GM12878 (cell line): ENCODE measurements at regions not wholly inside any gene's neighbourhood (a gene's known extent, or its start where the extent isn't known, plus 50 kb on each side); places are given as distances from the start of the nearest gene placed in this dataset.
"Not testable (repeated sequence)": the region's sequence is repeated elsewhere in the genome, so short reads cannot be mapped to it uniquely, and the experiment has no call there.

Experiments
- ATAC-seq: fragments of 200-7000 bp; cut with Tn5 transposase; 3 replicates; pipeline ENCODE4 v1.9.1; 2020; ENCODE audit warnings: mild to moderate bottlenecking, moderate library complexity
- BruUV-seq: library from RNA; stranded (reverse); fragments of 400-500 nt; replicated peaks from 2 replicates; lab custom pipeline; 2021; lab: Mats Ljungman, UMichigan
- CTCF ChIA-PET: fragments of 300-600 bp; sonication (Branson Sonifier 250); formaldehyde crosslinking; extraction: SDS; loops from one replicate; lab custom pipeline; 2021; ENCODE audit warnings: inconsistent platforms; lab: Yijun Ruan, JAX
- POLR2A ChIA-PET: fragments of 350-600 bp; formaldehyde crosslinking; extraction: SDS; loops from one replicate; lab custom pipeline; 2021; ENCODE audit warnings: inconsistent platforms; lab: Charles Lee
- RAD21 ChIA-PET: fragments of 300-600 bp; sonication (Branson Sonifier 250); formaldehyde crosslinking; loops from one replicate; lab custom pipeline; 2023; ENCODE audit warnings: antibody characterized with exemption; ENCODE audit not compliant: unreplicated experiment; lab: Charles Lee
- SMC1A ChIA-PET: fragments of 300-600 bp; sonication (Branson Sonifier 250); formaldehyde crosslinking; loops from one replicate; lab custom pipeline; 2023; ENCODE audit not compliant: unreplicated experiment, uncharacterized antibody; lab: Charles Lee
- DNase-seq: peaks from one replicate; pipeline ENCODE4 v3.0.0-alpha.2; 2011; ENCODE audit warnings: low read depth, low spot score
- FAIRE-seq: peaks from 3 replicates; lab custom pipeline; 2011; peaks lifted over from hg19 to GRCh38; lab: Jason Lieb, UNC
- H2AFZ ChIP-seq: 2 replicates; pipeline ENCODE4 v1.6.0; 2011; ENCODE audit warnings: low read depth, low read length, control low read depth; ENCODE audit not compliant: control insufficient read depth
- H3K27ac ChIP-seq: 2 replicates; pipeline ENCODE4 v1.5.1; 2011; ENCODE audit warnings: control low read depth; ENCODE audit not compliant: control insufficient read depth, insufficient read depth
- H3K27me3 ChIP-seq, 2 experiments: replicated peaks in 1 of 2; 2 replicates each; pipeline versions ENCODE4 v1.6.0 to v1.6.1; 2011; ENCODE audit warnings: low read length in 1 of 2; ENCODE audit not compliant: control insufficient read depth in 2 of 2, insufficient read depth in 2 of 2
- H3K36me3 ChIP-seq, 2 experiments: 2 replicates each; pipeline ENCODE4 v1.5.1; 2011; ENCODE audit warnings: low read length in 1 of 2; ENCODE audit not compliant: control insufficient read depth in 2 of 2, insufficient read depth in 2 of 2
- H3K4me1 ChIP-seq: 2 replicates; pipeline ENCODE4 v1.6.1; 2011; ENCODE audit warnings: mild to moderate bottlenecking, low read length, moderate library complexity, mixed read lengths; ENCODE audit not compliant: control insufficient read depth, insufficient read depth
- H3K4me2 ChIP-seq: 2 replicates; pipeline ENCODE4 v1.6.0; 2011; ENCODE audit warnings: control low read depth; ENCODE audit not compliant: control insufficient read depth, insufficient read depth
- H3K4me3 ChIP-seq: fragments of 200-600 bp; sonication (generic); 2 replicates; pipeline ENCODE4 v1.5.1; 2016
- H3K79me2 ChIP-seq: 2 replicates; pipeline ENCODE4 v1.6.0; 2011; ENCODE audit warnings: low read length; ENCODE audit not compliant: control insufficient read depth, insufficient read depth
- H3K9ac ChIP-seq: 2 replicates; pipeline ENCODE4 v1.8.0; 2011; ENCODE audit warnings: low read length, control low read depth, mixed read lengths; ENCODE audit not compliant: control insufficient read depth, insufficient read depth
- H3K9me3 ChIP-seq: replicated peaks from 3 replicates; pipeline ENCODE4 v1.5.1; 2011; ENCODE audit warnings: mild to moderate bottlenecking, low read length; ENCODE audit not compliant: control insufficient read depth, insufficient read depth
- H4K20me1 ChIP-seq: 2 replicates; pipeline ENCODE4 v1.6.0; 2011; ENCODE audit not compliant: control insufficient read depth, insufficient read depth
- CHD1 ChIP-seq: IDR thresholded peaks from 2 replicates; pipeline ENCODE4 v1.6.1; 2012; ENCODE audit warnings: low read depth, low read length, improper control_type of control experiment
- EED ChIP-seq: sonication (generic); IDR thresholded peaks from 2 replicates; pipeline ENCODE4 v1.6.1; 2016; ENCODE audit warnings: antibody characterized with exemption, low read depth
- IKZF1 ChIP-seq: fragments of 450-650 bp; conservative IDR thresholded peaks from 2 replicates; pipeline ENCODE4 v1.6.1; 2017; ENCODE audit warnings: antibody characterized with exemption, mild to moderate bottlenecking
- ZZZ3 ChIP-seq: IDR thresholded peaks from 2 replicates; pipeline ENCODE4 v1.6.1; 2011; ENCODE audit warnings: low read depth; ENCODE audit not compliant: control insufficient read depth, insufficient read length
- WGBS: methylation state at CpG from one replicate; pipeline ENCODE4 v1.1.6; 2016; ENCODE audit warnings: low lambda C conversion rate; ENCODE audit not compliant: insufficient replicate concordance, insufficient coverage; ENCODE audit errors: missing lambda C conversion rate; 5-methylcytosine and 5-hydroxymethylcytosine counted together
- in situ Hi-C: fragments of 300-500 bp; cut with MboI; formaldehyde crosslinking; loops from 9 replicates; pipeline ENCODE4 v1.14.3; 2018; ENCODE audit warnings: mixed read lengths
- intact Hi-C: fragments of 100-400 bp; cut with micrococcal nuclease; formaldehyde crosslinking; loops from one replicate; pipeline ENCODE4 v1.14.2; 2022; ENCODE audit not compliant: unreplicated experiment
- TF ChIP-seq, protein P1 (sequence below): fragments of 450-650 bp; formaldehyde crosslinking; IDR thresholded peaks from 2 replicates; pipeline ENCODE4 v1.5.0; 2022; ENCODE audit warnings: mild to moderate bottlenecking, missing genetic modification characterization
- TF ChIP-seq, protein P2 (sequence below): IDR thresholded peaks from 2 replicates; pipeline ENCODE4 v1.6.1; 2012; ENCODE audit warnings: mild to moderate bottlenecking, low read depth, low read length

DNA sequence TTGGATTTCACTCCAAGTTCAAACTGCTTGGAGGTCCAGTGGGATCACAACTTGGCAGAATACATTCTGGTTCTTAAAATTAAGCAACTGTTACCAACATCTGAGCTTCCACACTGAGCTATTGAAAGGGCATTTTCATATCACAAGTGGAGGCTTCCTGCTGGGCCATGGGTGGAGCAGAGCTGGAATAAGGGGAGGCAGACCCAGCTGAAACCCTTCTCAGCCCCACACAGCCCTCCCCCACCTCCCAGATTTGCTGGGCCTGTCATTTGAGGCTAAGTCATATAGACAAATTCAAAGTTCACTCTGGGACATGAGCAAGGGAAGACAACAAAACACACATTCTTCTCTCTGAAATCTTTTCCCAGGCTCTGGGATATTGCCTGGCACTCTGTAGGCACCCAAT, 79.9 kb downstream of the ACTL7B start (continued):
- TF ChIP-seq ZZZ3: no peak

DNA sequence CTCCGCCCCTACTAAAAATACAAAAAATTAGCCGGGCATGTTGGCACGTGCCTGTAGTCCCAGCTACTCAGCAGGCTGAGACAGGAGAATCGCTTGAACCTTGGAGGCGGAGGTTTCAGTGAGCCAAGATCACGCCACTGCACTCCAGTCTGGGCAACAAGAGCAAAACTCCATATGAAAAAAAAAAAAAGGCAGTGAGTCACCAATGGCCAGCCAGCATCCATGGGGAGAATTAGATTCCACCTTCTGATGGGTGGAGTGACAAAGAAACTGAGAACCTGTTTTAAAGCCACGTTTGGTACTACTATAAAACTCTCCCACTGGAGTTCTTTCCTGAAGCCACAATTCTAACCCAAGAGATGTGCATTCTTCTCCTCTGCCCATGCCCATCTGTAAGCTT, 81.7 kb downstream of the ACTL7B start:
- intact Hi-C loops, H4K20me1 ChIP-seq, H3K4me3 ChIP-seq, H3K27ac ChIP-seq, in situ Hi-C loops, RAD21 ChIA-PET, FAIRE-seq, H3K4me2 ChIP-seq, CTCF ChIA-PET, SMC1A ChIA-PET, DNase-seq, H3K79me2 ChIP-seq, H3K9ac ChIP-seq, H3K9me3 ChIP-seq, ATAC-seq, POLR2A ChIA-PET, BruUV-seq, H2AFZ ChIP-seq, H3K36me3 ChIP-seq, H3K27me3 ChIP-seq, H3K4me1 ChIP-seq: not testable (repeated sequence)
- 55% methylated on average over 7 of the region's 7 CpGs for WGBS

DNA sequence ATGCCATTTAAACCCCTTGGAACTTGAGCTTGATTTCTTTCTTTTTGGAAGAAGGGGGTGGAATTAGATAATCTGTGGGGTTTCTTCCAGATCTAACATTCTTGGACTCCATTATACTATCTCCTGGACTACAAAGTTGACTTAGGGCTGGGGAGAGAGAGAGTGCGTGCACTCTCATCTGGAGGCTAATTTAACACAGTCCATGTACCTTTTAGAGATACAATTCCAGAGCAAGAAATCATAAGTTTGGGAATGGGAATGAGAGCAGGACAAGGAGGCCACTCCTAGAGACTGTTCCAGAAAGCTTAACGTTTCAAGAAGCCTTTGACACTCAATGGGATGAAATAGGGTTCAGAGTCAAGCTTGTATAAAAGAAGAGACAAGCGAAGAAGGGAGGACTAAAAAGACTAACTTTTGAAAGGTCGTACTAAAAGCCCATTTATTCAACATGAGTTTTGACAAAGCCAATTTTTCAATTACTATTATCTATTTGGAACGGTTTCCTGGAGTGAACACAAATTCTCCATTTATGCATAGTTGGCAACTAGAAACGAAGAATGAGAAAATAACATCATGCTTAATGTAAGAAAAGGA, 83.4 kb downstream of the ACTL7B start:
- ATAC-seq (no peak), FAIRE-seq (no peak), DNase-seq (no peak)
- H3K79me2 ChIP-seq: no peaks in the 10 kb centered on the region
- H3K36me3 ChIP-seq: no peaks in the 10 kb centered on the region
- ChIA-PET RAD21 (no interaction called here), POLR2A (no interaction called here), CTCF (interaction anchor here (1.3 kb wide), 1 partner anchor 10 kb away, joined by 4 read pairs; no protein-coding TSS in a partner anchor), SMC1A (no interaction called here)
- no peak overlapping the region for H3K27ac ChIP-seq
- TF ChIP-seq, protein P1, sequence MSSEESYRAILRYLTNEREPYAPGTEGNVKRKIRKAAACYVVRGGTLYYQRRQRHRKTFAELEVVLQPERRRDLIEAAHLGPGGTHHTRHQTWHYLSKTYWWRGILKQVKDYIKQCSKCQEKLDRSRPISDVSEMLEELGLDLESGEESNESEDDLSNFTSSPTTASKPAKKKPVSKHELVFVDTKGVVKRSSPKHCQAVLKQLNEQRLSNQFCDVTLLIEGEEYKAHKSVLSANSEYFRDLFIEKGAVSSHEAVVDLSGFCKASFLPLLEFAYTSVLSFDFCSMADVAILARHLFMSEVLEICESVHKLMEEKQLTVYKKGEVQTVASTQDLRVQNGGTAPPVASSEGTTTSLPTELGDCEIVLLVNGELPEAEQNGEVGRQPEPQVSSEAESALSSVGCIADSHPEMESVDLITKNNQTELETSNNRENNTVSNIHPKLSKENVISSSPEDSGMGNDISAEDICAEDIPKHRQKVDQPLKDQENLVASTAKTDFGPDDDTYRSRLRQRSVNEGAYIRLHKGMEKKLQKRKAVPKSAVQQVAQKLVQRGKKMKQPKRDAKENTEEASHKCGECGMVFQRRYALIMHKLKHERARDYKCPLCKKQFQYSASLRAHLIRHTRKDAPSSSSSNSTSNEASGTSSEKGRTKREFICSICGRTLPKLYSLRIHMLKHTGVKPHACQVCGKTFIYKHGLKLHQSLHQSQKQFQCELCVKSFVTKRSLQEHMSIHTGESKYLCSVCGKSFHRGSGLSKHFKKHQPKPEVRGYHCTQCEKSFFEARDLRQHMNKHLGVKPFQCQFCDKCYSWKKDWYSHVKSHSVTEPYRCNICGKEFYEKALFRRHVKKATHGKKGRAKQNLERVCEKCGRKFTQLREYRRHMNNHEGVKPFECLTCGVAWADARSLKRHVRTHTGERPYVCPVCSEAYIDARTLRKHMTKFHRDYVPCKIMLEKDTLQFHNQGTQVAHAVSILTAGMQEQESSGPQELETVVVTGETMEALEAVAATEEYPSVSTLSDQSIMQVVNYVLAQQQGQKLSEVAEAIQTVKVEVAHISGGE (CRISPR knock-in tag): no peak
- TF ChIP-seq CHD1: no peak
- TF ChIP-seq EED: no peak
- TF ChIP-seq, protein P2, sequence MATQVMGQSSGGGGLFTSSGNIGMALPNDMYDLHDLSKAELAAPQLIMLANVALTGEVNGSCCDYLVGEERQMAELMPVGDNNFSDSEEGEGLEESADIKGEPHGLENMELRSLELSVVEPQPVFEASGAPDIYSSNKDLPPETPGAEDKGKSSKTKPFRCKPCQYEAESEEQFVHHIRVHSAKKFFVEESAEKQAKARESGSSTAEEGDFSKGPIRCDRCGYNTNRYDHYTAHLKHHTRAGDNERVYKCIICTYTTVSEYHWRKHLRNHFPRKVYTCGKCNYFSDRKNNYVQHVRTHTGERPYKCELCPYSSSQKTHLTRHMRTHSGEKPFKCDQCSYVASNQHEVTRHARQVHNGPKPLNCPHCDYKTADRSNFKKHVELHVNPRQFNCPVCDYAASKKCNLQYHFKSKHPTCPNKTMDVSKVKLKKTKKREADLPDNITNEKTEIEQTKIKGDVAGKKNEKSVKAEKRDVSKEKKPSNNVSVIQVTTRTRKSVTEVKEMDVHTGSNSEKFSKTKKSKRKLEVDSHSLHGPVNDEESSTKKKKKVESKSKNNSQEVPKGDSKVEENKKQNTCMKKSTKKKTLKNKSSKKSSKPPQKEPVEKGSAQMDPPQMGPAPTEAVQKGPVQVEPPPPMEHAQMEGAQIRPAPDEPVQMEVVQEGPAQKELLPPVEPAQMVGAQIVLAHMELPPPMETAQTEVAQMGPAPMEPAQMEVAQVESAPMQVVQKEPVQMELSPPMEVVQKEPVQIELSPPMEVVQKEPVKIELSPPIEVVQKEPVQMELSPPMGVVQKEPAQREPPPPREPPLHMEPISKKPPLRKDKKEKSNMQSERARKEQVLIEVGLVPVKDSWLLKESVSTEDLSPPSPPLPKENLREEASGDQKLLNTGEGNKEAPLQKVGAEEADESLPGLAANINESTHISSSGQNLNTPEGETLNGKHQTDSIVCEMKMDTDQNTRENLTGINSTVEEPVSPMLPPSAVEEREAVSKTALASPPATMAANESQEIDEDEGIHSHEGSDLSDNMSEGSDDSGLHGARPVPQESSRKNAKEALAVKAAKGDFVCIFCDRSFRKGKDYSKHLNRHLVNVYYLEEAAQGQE: no peak
- no peak for TF ChIP-seq IKZF1
- 31% methylated on average over 6 of the region's 6 CpGs for WGBS
- H3K27me3 ChIP-seq: 0 out of 4 replicates have a peak, but pooled peaks cover 0 to 2% of the 10 kb centered on the region in 2 experiments
- H3K4me3 ChIP-seq: no peak overlapping the region
- BruUV-seq: no TSS peak
- no peaks in the 10 kb centered on the region for H3K4me1 ChIP-seq
- no peak overlapping the region for H3K4me2 ChIP-seq
- no peak overlapping the region for H2AFZ ChIP-seq
- in situ Hi-C loops (no loop called here), intact Hi-C loops (no loop called here)
- no peaks in the 10 kb centered on the region for H3K9me3 ChIP-seq
- no peak overlapping the region for H3K9ac ChIP-seq
- no peaks in the 10 kb centered on the region for H4K20me1 ChIP-seq
